SK-N-MC (cell line): ENCODE measurements at regions not wholly inside any gene's neighbourhood (a gene's known extent, or its start where the extent isn't known, plus 50 kb on each side); places are given as distances from the start of the nearest gene placed in this dataset.

Experiments used
- EZH2 ChIP-seq: fragments of 200-600 bp; sonication (generic); IDR thresholded peaks from one replicate; pipeline ENCODE4 v1.6.1; 2017; ENCODE audit warnings: antibody characterized with exemption
- POLR2AphosphoS5 ChIP-seq: IDR thresholded peaks from 2 replicates; pipeline ENCODE4 v1.6.1; 2012; ENCODE audit warnings: mild to moderate bottlenecking, low read depth, low read length, borderline replicate concordance

DNA sequence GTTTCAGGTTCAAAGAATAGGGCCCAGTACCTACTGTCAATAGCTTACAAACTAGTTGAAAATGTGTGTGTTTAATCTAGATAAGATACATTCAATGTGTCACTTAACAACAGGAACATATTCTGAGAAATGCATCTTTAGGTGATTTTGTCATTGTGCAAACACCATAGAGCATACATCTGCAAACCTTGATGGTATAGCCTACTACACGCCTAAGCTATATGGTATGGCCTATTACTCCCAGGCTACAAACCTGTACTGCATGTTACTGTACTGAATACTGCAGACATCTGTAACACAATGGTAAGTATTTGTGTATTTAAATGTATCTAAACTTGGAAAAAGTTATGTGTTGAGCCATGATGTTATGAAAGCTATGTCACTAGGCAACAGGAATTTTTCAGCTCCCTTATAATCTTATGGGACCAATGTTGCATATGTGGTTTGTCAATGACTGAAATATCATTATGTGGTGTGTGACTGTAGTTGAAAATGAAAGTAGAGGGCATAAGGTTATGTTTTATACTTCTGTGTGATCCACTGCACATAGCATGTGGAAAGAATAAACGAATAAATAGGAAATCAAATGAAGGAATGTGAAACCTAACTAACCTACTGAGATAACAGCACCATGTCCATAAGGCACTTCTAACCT, 129.0 kb upstream of the CAMK1G start:
- TF ChIP-seq POLR2AphosphoS5, result no peak
- TF ChIP-seq EZH2, result no peak
